Stimulated activated naive CD8-positive, alpha-beta T cell treated with anti-CD3 and anti-CD28 coated beads, Interleukin-15, Interleukin-2, amounts not matched to agents 100 U/mL and 50 U/mL, for 24 hours (primary cell): ENCODE measurements at regions not wholly inside any gene's neighbourhood (a gene's known extent, or its start where the extent isn't known, plus 50 kb on each side); places are given as distances from the start of the nearest gene placed in this dataset.

ENCODE experiments used
- ATAC-seq: fragments of 150-1000 bp; cut with Tn5 transposase; one replicate; pipeline ENCODE4 v1.10.0; 2021
- DNase-seq: peaks from one replicate; pipeline ENCODE4 v3.0.0; 2021

DNA sequence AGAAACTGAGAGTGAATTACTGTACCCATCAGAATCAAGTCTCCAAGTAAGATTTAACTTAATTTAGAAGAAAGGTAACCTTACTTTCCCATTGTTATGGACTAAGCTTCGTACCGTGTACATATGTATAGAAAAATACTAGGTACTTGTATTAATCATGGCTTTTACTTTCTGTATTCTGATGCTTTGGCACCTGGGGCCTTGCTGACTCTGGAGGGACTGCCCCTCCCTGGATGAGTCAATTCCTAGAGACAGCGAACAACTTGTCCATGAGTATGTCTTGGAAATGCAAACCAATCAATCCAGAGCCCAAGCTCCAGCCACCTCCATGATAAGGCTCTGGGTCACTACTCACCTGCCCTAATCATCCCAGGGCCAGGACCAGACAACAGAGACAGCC lies 50.0 kb upstream of the DGKG start:
- peak; percentile 93 for ATAC-seq
- peak; percentile 37 for DNase-seq
